ENCODE measurements at regions not wholly inside any gene's neighbourhood (a gene's known extent, or its start where the extent isn't known, plus 50 kb on each side); places are given as distances from the start of the nearest gene placed in this dataset.

GRCh38 chr15:39092354-39092753 is 488.5 kb upstream of the THBS1 start:
- DNase-seq (ENCODE audit: insufficient read length, low spot score) = no peak
- TF ChIP-seq TAF1 (IDR thresholded peaks at IDR 0.05; ENCODE audit: low read depth, low read length) (no peak), POLR2AphosphoS5 (IDR thresholded peaks at IDR 0.05; ENCODE audit: low read depth, low read length) (no peak), PAX5 (IDR thresholded peaks at IDR 0.05; ENCODE audit: insufficient read depth, low read length, severe bottlenecking) (no peak), SPI1 (IDR thresholded peaks at IDR 0.05; ENCODE audit: low read depth, low read length) (no peak), POLR2A (IDR thresholded peaks at IDR 0.05; ENCODE audit: low read depth, low read length) (no peak)
- FAIRE-seq = no peak

- FAIRE-seq = no peak
- DNase-seq (ENCODE audit: insufficient read length, low spot score) = no peak
- TF ChIP-seq SPI1 (IDR thresholded peaks at IDR 0.05; ENCODE audit: low read depth, low read length) (no peak), TAF1 (IDR thresholded peaks at IDR 0.05; ENCODE audit: low read depth, low read length) (no peak), POLR2AphosphoS5 (IDR thresholded peaks at IDR 0.05; ENCODE audit: low read depth, low read length) (no peak), POLR2A (IDR thresholded peaks at IDR 0.05; ENCODE audit: low read depth, low read length) (no peak), POU2F2 (IDR thresholded peaks at IDR 0.05; ENCODE audit: low read depth, low read length) (no peak), PAX5 (IDR thresholded peaks at IDR 0.05; ENCODE audit: insufficient read depth, low read length, severe bottlenecking) (no peak)
These were observed 488.1 kb upstream of the THBS1 start for GRCh38 chr15:39092761-39093160.

- DNase-seq (ENCODE audit: insufficient read length, low spot score) (no peak), FAIRE-seq (no peak)
- TF ChIP-seq PAX5 (IDR thresholded peaks at IDR 0.05; ENCODE audit: insufficient read depth, low read length, severe bottlenecking) (no peak), POLR2AphosphoS5 (IDR thresholded peaks at IDR 0.05; ENCODE audit: low read depth, low read length) (no peak), SPI1 (IDR thresholded peaks at IDR 0.05; ENCODE audit: low read depth, low read length) (no peak), TAF1 (IDR thresholded peaks at IDR 0.05; ENCODE audit: low read depth, low read length) (no peak)
These were observed 486.8 kb upstream of the THBS1 start for GRCh38 chr15:39094116-39094515.

- no peak for TF ChIP-seq TAF1 (IDR thresholded peaks at IDR 0.05; ENCODE audit: low read depth, low read length)
- TF ChIP-seq SPI1 (IDR thresholded peaks at IDR 0.05; ENCODE audit: low read depth, low read length) = no peak
- TF ChIP-seq PAX5 (IDR thresholded peaks at IDR 0.05; ENCODE audit: insufficient read depth, low read length, severe bottlenecking) = no peak
- no peak for TF ChIP-seq POLR2A (IDR thresholded peaks at IDR 0.05; ENCODE audit: low read depth, low read length)
- no peak for TF ChIP-seq POU2F2 (IDR thresholded peaks at IDR 0.05; ENCODE audit: low read depth, low read length)
- TF ChIP-seq POLR2AphosphoS5 (IDR thresholded peaks at IDR 0.05; ENCODE audit: low read depth, low read length) = no peak
- DNase-seq (ENCODE audit: insufficient read length, low spot score) = no peak
- FAIRE-seq = no peak
These were observed 485.5 kb upstream of the THBS1 start for GRCh38 chr15:39095218-39095879.

GRCh38 chr15:39096608-39097205 is 484.2 kb upstream of the THBS1 start:
- no peak for DNase-seq (ENCODE audit: insufficient read length, low spot score)
- TF ChIP-seq SPI1 (IDR thresholded peaks at IDR 0.05; ENCODE audit: low read depth, low read length) (no peak), POLR2AphosphoS5 (IDR thresholded peaks at IDR 0.05; ENCODE audit: low read depth, low read length) (no peak), TAF1 (IDR thresholded peaks at IDR 0.05; ENCODE audit: low read depth, low read length) (no peak), POU2F2 (IDR thresholded peaks at IDR 0.05; ENCODE audit: low read depth, low read length) (no peak), PAX5 (IDR thresholded peaks at IDR 0.05; ENCODE audit: insufficient read depth, low read length, severe bottlenecking) (no peak), POLR2A (IDR thresholded peaks at IDR 0.05; ENCODE audit: low read depth, low read length) (no peak)
- FAIRE-seq = no peak

- TF ChIP-seq PAX5 (IDR thresholded peaks at IDR 0.05; ENCODE audit: insufficient read depth, low read length, severe bottlenecking) (no peak), SPI1 (IDR thresholded peaks at IDR 0.05; ENCODE audit: low read depth, low read length) (no peak), TAF1 (IDR thresholded peaks at IDR 0.05; ENCODE audit: low read depth, low read length) (no peak)
- DNase-seq (ENCODE audit: insufficient read length, low spot score) = no peak
- no peak for FAIRE-seq
These were observed 481.4 kb upstream of the THBS1 start for GRCh38 chr15:39099524-39099923.

- no peak for DNase-seq (ENCODE audit: insufficient read length, low spot score)
- no peak for FAIRE-seq
- no peak for TF ChIP-seq POU2F2 (IDR thresholded peaks at IDR 0.05; ENCODE audit: low read depth, low read length)
- no peak for TF ChIP-seq TAF1 (IDR thresholded peaks at IDR 0.05; ENCODE audit: low read depth, low read length)
- TF ChIP-seq POLR2A (IDR thresholded peaks at IDR 0.05; ENCODE audit: low read depth, low read length) = no peak
- no peak for TF ChIP-seq SPI1 (IDR thresholded peaks at IDR 0.05; ENCODE audit: low read depth, low read length)
- no peak for TF ChIP-seq PAX5 (IDR thresholded peaks at IDR 0.05; ENCODE audit: insufficient read depth, low read length, severe bottlenecking)
- no peak for TF ChIP-seq POLR2AphosphoS5 (IDR thresholded peaks at IDR 0.05; ENCODE audit: low read depth, low read length)
These were observed 480.7 kb upstream of the THBS1 start for GRCh38 chr15:39100106-39100660.

GRCh38 chr15:39102431-39102830 is 478.4 kb upstream of the THBS1 start:
- DNase-seq (ENCODE audit: insufficient read length, low spot score) (no peak), FAIRE-seq (no peak)
- TF ChIP-seq SPI1 (IDR thresholded peaks at IDR 0.05; ENCODE audit: low read depth, low read length) (no peak), TAF1 (IDR thresholded peaks at IDR 0.05; ENCODE audit: low read depth, low read length) (no peak)

GRCh38 chr15:39106950-39107349 is 473.9 kb upstream of the THBS1 start:
- no peak for DNase-seq (ENCODE audit: insufficient read length, low spot score)
- FAIRE-seq = no peak
- TF ChIP-seq SPI1 (IDR thresholded peaks at IDR 0.05; ENCODE audit: low read depth, low read length) = no peak
- TF ChIP-seq TAF1 (IDR thresholded peaks at IDR 0.05; ENCODE audit: low read depth, low read length) = no peak
- TF ChIP-seq POLR2A (IDR thresholded peaks at IDR 0.05; ENCODE audit: low read depth, low read length) = no peak
- no peak for TF ChIP-seq POLR2AphosphoS5 (IDR thresholded peaks at IDR 0.05; ENCODE audit: low read depth, low read length)
- TF ChIP-seq PAX5 (IDR thresholded peaks at IDR 0.05; ENCODE audit: insufficient read depth, low read length, severe bottlenecking) = no peak
- no peak for TF ChIP-seq POU2F2 (IDR thresholded peaks at IDR 0.05; ENCODE audit: low read depth, low read length)

GRCh38 chr15:39108021-39108420 is 472.9 kb upstream of the THBS1 start:
- FAIRE-seq (no peak), DNase-seq (ENCODE audit: insufficient read length, low spot score) (no peak)
- no peak for TF ChIP-seq POLR2AphosphoS5 (IDR thresholded peaks at IDR 0.05; ENCODE audit: low read depth, low read length)
- TF ChIP-seq POU2F2 (IDR thresholded peaks at IDR 0.05; ENCODE audit: low read depth, low read length) = no peak
- TF ChIP-seq PAX5 (IDR thresholded peaks at IDR 0.05; ENCODE audit: insufficient read depth, low read length, severe bottlenecking) = no peak
- TF ChIP-seq SPI1 (IDR thresholded peaks at IDR 0.05; ENCODE audit: low read depth, low read length) = no peak
- TF ChIP-seq TAF1 (IDR thresholded peaks at IDR 0.05; ENCODE audit: low read depth, low read length) = no peak
- no peak for TF ChIP-seq POLR2A (IDR thresholded peaks at IDR 0.05; ENCODE audit: low read depth, low read length)
